SK-N-SH (cell line): ENCODE measurements at regions not wholly inside any gene's neighbourhood (a gene's known extent, or its start where the extent isn't known, plus 50 kb on each side); places are given as distances from the start of the nearest gene placed in this dataset.

Experiments
- CTCF ChIP-seq: fragments of 200-600 bp; sonication (generic); IDR thresholded peaks from 2 replicates; pipeline ENCODE4 v1.6.1; 2017; ENCODE audit warnings: antibody characterized with exemption, mild to moderate bottlenecking, moderate library complexity
- EP300 ChIP-seq, 2 experiments: IDR thresholded peaks; 2 replicates each; pipeline versions ENCODE4 v1.4.0 to v1.6.1; 2012; ENCODE audit warnings: borderline replicate concordance in 1 of 2, low read depth in 1 of 2, low read length in 1 of 2
- EZH2phosphoT487 ChIP-seq: fragments of 200-600 bp; sonication (generic); IDR thresholded peaks from 2 replicates; pipeline ENCODE4 v1.6.1; 2017; ENCODE audit warnings: low read depth, mixed run types, mild to moderate bottlenecking, antibody characterized with exemption, moderate library complexity, borderline replicate concordance
- JUND ChIP-seq: IDR thresholded peaks from 2 replicates; pipeline ENCODE4 v1.4.0; 2012
- MAX ChIP-seq: IDR thresholded peaks from 2 replicates; pipeline ENCODE4 v1.4.0; 2012; ENCODE audit warnings: low read depth
- NRF1 ChIP-seq: IDR thresholded peaks from 2 replicates; pipeline ENCODE4 v1.6.1; 2012; ENCODE audit warnings: low read depth, mild to moderate bottlenecking, low read length
- RAD21 ChIP-seq: IDR thresholded peaks from 2 replicates; pipeline ENCODE4 v1.6.1; 2012; ENCODE audit warnings: mild to moderate bottlenecking, low read length
- RCOR1 ChIP-seq: fragments of 150-350 bp; IDR thresholded peaks from 2 replicates; pipeline ENCODE4 v1.6.1; 2017; ENCODE audit warnings: antibody characterized with exemption, low read length
- REST ChIP-seq: IDR thresholded peaks from 2 replicates; pipeline ENCODE4 v1.6.1; 2012; ENCODE audit warnings: mild to moderate bottlenecking, low read depth, low read length, moderate library complexity
- SIN3A ChIP-seq: IDR thresholded peaks from 2 replicates; pipeline ENCODE4 v1.6.1; 2012; ENCODE audit warnings: low read depth, mild to moderate bottlenecking, low read length, moderate library complexity, borderline replicate concordance
- USF2 ChIP-seq: fragments of 150-350 bp; IDR thresholded peaks from 2 replicates; pipeline ENCODE4 v1.6.1; 2017; ENCODE audit warnings: antibody characterized with exemption, low read length, low read depth, borderline replicate concordance
- YY1 ChIP-seq: IDR thresholded peaks from 2 replicates; pipeline ENCODE4 v1.4.0; 2012; ENCODE audit warnings: low read depth, mild to moderate bottlenecking

GRCh38 chr4:159910721-159911120, 807.8 kb downstream of the RAPGEF2 start:
- TF ChIP-seq EZH2phosphoT487 (no peak), CTCF (no peak), MAX (no peak), SIN3A (no peak), USF2 (no peak), REST (no peak), EP300 (IDR thresholded peaks at IDR 0.05; ENCODE audit: borderline replicate concordance in 1 of 2, low read depth in 1 of 2, low read length in 1 of 2) (no peak), YY1 (no peak), JUND (no peak), NRF1 (no peak), RAD21 (no peak), RCOR1 (no peak)
